Erythroblast (primary cell): ENCODE measurements at regions not wholly inside any gene's neighbourhood (a gene's known extent, or its start where the extent isn't known, plus 50 kb on each side); places are given as distances from the start of the nearest gene placed in this dataset.

Source experiments
- DNase-seq, 2 experiments: peaks; one replicate each; lab custom pipeline; 2025; lab: John Stamatoyannopoulos, UW
- GATA1 ChIP-seq: IDR thresholded peaks from 2 replicates; pipeline ENCODE4 v1.6.1; 2011; ENCODE audit warnings: low read depth, mild to moderate bottlenecking, control low read depth, low read length, moderate library complexity
- POLR2A ChIP-seq: IDR thresholded peaks from 2 replicates; pipeline ENCODE4 v1.6.1; 2011; ENCODE audit warnings: mild to moderate bottlenecking, low read length

DNA sequence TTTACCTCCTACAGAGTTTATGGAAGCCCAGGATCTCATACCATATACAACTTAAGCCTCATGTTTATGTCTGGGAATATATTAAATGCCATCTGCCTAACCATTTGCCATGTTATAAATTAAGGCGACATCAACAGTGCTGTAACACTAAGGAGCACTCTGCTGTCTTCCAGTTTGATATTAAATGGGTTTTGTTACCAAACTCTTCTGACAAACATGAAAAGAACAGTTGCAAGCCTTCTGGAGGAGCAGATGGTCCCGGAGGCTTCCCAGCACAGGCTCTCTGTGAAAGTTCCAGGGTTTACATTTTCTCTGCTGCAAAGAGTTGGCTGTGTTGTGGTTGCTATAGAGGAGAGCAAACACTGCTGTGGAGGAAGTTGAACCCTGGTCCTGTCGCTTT is 545.3 kb upstream of the SALL1 start:
- DNase-seq: no peak
- TF ChIP-seq GATA1: no peak
- no peak for TF ChIP-seq POLR2A

DNA sequence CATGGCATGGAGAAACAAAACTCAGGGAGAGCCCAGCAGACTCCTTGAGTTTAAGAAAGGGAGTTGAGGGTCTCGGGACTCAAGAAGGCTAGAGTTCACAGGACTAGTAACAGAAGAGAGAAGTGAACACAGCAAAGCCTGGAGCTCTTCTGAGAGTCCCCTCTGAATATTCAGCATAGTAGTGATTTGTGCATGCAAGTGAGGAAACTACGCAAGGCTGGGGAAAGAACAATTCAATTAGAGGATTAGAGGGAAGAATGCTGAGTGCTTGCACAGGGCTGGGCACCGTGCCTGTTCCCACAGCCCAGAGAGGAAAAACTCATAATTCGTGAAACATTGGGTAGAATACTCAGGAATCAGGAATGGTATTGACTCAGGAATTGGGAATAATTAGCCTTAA is 540.0 kb upstream of the SALL1 start:
- DNase-seq: no peak

DNA sequence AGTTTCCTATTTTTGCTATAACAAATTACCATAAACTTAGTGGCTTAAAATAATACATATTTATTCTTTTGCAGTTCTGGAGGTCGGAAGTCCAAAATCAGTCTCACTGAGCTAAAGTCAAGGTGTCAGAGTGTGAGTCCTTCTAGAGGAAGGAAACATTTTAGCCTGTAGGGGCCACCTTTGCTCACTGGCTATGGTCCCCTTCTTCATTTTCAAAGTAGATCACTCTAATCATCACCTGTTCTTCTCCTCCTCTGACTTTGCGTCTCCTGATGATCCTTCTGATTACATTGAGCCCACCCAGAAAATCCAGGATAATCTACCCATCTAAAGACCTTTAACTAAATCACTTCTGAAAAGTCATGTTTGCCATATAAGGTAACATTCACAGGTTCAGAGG is 534.4 kb upstream of the SALL1 start:
- TF ChIP-seq POLR2A (no peak), GATA1 (no peak)
- DNase-seq: no peak

More for the DNA sequence above, 540.0 kb upstream of the SALL1 start:
- no peak for TF ChIP-seq GATA1
- no peak for TF ChIP-seq POLR2A

DNA sequence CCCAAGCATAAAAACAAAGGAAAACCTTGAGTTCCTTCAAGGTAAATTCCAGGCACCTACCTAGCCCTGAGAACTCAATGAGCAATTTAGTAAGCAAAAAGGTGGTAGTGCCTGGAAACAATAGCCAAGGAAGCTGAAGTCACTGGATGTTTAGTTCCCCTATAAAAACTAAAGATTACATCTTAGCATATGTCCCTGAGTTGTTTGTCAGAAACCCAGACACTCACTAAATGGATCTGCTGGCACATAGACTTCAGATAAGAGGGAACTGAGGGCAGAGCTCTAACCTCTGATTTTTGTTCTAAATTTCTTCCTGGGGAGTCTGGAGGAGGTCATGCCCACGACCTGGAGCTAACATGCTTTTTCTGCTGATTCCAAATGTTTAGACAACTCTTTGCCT is 532.8 kb upstream of the SALL1 start:
- DNase-seq: no peak
- no peak for TF ChIP-seq POLR2A
- TF ChIP-seq GATA1: no peak

DNA sequence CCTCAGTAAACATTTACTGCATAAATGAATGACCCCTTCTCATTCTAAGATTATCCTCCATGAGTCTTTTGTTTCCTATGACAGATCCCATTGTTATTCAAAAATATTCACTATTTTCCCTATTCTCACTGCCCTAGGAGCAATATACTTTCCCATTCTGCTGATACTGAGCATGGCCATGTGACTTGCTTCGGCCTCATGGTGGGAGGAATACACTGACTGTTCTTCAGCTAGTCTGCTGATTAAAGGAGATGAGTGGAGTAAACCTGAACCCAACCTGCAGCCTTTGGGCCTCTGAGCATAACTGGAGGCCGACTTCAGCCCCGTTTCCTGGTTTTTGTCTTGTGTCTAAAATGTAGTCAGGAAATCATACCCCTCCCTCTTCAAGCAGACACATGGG is 531.8 kb upstream of the SALL1 start:
- DNase-seq: no peak
- no peak for TF ChIP-seq GATA1
- no peak for TF ChIP-seq POLR2A

GRCh38 chr16:51674615-51675014 is 523.5 kb upstream of the SALL1 start:
- TF ChIP-seq GATA1 (no peak), POLR2A (no peak)
- DNase-seq: no peak

GRCh38 chr16:51670527-51670926 is 519.5 kb upstream of the SALL1 start:
- TF ChIP-seq GATA1: no peak
- no peak for TF ChIP-seq POLR2A
- DNase-seq: no peak

GRCh38 chr16:51666821-51667220 is 515.8 kb upstream of the SALL1 start:
- TF ChIP-seq POLR2A (no peak), GATA1 (no peak)
- no peak for DNase-seq

GRCh38 chr16:51666074-51666473 is 515.0 kb upstream of the SALL1 start:
- DNase-seq: no peak
- TF ChIP-seq GATA1 (no peak), POLR2A (no peak)

GRCh38 chr16:51665436-51665998 is 514.4 kb upstream of the SALL1 start:
- no peak for DNase-seq
- no peak for TF ChIP-seq POLR2A
- no peak for TF ChIP-seq GATA1

- TF ChIP-seq POLR2A: no peak
- TF ChIP-seq GATA1: no peak
Measured at GRCh38 chr16:51658531-51658930, 507.5 kb upstream of the SALL1 start.

GRCh38 chr16:51657848-51658247 is 506.8 kb upstream of the SALL1 start:
- no peak for DNase-seq
- TF ChIP-seq GATA1 (no peak), POLR2A (no peak)

More at GRCh38 chr16:51658531-51658930, 507.5 kb upstream of the SALL1 start:
- DNase-seq: no peak

DNA sequence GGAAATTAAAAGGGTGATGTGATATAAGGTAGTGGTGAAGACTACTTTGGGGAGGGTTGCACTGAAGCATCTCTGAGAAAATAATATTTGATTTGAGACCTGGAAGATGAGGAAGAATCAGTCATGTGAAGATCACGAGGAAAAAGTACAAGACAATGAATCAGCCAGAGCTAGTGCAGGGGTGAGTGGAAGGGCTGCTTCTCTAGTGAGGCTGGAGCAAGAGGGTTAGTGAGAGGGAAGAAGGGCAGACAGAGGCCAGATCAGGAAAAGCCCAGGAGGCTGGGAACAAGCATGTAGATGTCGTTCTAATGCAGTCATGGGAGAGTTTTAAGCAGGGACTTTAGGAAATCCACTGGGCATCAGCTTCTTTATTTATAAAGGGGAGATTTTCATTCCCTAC is 504.2 kb upstream of the SALL1 start:
- DNase-seq: no peak

DNA sequence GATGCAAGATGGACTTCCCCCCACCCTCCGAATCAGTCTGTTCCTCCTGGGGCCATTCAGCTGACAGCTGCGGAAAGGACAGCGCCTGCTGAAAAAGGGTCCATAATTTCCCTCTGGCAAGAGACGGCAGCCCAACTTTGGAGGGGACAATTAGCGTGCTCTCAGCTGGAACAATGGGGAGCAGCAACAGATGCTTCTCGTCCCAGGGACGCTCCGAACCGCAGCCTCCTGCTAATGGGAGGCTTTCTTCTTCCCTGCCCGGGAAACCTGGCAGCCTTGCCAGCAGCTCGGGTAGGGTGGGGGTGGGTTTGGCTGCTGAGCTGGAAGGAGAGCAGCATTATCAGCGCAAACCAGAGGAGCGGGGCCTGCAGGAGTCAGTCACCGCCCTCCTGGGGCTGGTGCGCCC is 500.0 kb upstream of the SALL1 start:
- no peak for DNase-seq
- no peak for TF ChIP-seq POLR2A
- TF ChIP-seq GATA1: no peak

More for the DNA sequence above, 504.2 kb upstream of the SALL1 start:
- TF ChIP-seq POLR2A (no peak), GATA1 (no peak)

- no peak for TF ChIP-seq POLR2A
- TF ChIP-seq GATA1: no peak
- DNase-seq: no peak
Measured at GRCh38 chr16:51649631-51650030, 498.6 kb upstream of the SALL1 start.
